ENCODE measurements at regions not wholly inside any gene's neighbourhood (a gene's known extent, or its start where the extent isn't known, plus 50 kb on each side); places are given as distances from the start of the nearest gene placed in this dataset.

DNA sequence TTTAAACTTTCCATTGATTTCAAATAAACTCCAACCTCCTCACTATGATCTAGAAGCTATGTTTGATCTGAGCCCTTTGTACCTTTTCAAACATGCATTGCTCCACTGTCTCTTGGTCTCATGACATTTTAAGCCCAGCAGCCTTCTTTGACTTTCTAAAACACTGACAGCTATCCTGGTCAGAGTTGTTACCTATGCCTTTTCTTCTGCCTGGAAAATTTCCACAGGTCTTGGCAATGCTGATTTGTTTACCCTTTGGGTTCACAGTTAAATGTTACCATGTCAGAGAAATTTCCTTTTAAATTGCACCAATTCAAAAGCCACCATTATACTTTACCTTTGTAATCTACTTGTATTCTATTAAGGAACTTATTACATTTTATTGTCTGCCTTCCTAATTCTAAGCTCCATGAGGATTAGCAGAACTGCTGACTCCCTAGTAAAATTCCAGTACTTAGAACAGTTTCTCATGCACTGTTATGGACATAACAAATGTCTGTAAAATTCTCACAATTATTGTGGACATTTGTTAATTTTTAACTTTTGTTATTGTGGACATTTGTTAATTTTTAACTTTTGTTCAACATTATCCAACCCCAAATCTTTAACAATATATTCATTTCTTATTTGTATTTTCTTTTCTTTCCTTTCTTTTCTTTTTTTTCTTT, 1064.4 kb downstream of the NCAM2 start:
- TF ChIP-seq, protein P1, sequence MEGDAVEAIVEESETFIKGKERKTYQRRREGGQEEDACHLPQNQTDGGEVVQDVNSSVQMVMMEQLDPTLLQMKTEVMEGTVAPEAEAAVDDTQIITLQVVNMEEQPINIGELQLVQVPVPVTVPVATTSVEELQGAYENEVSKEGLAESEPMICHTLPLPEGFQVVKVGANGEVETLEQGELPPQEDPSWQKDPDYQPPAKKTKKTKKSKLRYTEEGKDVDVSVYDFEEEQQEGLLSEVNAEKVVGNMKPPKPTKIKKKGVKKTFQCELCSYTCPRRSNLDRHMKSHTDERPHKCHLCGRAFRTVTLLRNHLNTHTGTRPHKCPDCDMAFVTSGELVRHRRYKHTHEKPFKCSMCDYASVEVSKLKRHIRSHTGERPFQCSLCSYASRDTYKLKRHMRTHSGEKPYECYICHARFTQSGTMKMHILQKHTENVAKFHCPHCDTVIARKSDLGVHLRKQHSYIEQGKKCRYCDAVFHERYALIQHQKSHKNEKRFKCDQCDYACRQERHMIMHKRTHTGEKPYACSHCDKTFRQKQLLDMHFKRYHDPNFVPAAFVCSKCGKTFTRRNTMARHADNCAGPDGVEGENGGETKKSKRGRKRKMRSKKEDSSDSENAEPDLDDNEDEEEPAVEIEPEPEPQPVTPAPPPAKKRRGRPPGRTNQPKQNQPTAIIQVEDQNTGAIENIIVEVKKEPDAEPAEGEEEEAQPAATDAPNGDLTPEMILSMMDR (IDR thresholded peaks at IDR 0.05) = no peak
- no peak for TF ChIP-seq MAZ (IDR thresholded peaks at IDR 0.05; ENCODE audit: borderline replicate concordance, low read depth, low read length)
- no peak for TF ChIP-seq KDM5A (IDR thresholded peaks at IDR 0.05)
- TF ChIP-seq POLR2A (IDR thresholded peaks at IDR 0.05; ENCODE audit: low read length) = no peak
- TF ChIP-seq HDAC2 (IDR thresholded peaks at IDR 0.05) = no peak
